Neural cell (in vitro differentiated cells): ENCODE measurements at regions not wholly inside any gene's neighbourhood (a gene's known extent, or its start where the extent isn't known, plus 50 kb on each side); places are given as distances from the start of the nearest gene placed in this dataset.

Source experiments
- H2AFZ ChIP-seq: fragments of 200-600, 300-800 bp; sonication (generic), shearing (Covaris generic); 2 replicates; pipeline ENCODE4 v1.6.0; 2014; ENCODE audit warnings: low read depth, mild to moderate bottlenecking, antibody characterized with exemption, low read length, moderate library complexity
- H3F3A ChIP-seq: fragments of 200-600 bp; shearing (Covaris generic); 2 replicates; pipeline ENCODE4 v1.6.1; 2016; ENCODE audit warnings: mild to moderate bottlenecking, moderate library complexity, mixed read lengths, antibody characterized with exemption, low read length; ENCODE audit not compliant: insufficient read depth, poor library complexity, severe bottlenecking
- H3K27ac ChIP-seq: fragments of 200-600, 300-800 bp; sonication (generic), shearing (Covaris generic); 2 replicates; pipeline ENCODE4 v1.5.1; 2014; ENCODE audit warnings: mild to moderate bottlenecking, low read length, moderate library complexity
- H3K27me3 ChIP-seq: fragments of 300-800, 200-600 bp; sonication (generic), shearing (Covaris generic); 2 replicates; pipeline ENCODE4 v1.6.0; 2014; ENCODE audit warnings: mild to moderate bottlenecking, low read depth, low read length, moderate library complexity; ENCODE audit not compliant: insufficient read depth
- H3K36me3 ChIP-seq: fragments of 300-800, 200-600 bp; sonication (generic), shearing (Covaris generic); 2 replicates; pipeline ENCODE4 v1.5.1; 2014; ENCODE audit warnings: mild to moderate bottlenecking, antibody characterized with exemption, low read length, moderate library complexity; ENCODE audit not compliant: insufficient read depth
- H3K4me2 ChIP-seq: fragments of 300-800, 200-600 bp; sonication (generic), shearing (Covaris generic); 2 replicates; pipeline ENCODE4 v1.6.0; 2014; ENCODE audit warnings: mild to moderate bottlenecking, low read length
- H3K4me3 ChIP-seq: fragments of 300-800, 200-600 bp; sonication (generic), shearing (Covaris generic); 2 replicates; pipeline ENCODE4 v1.5.1; 2014; ENCODE audit warnings: mild to moderate bottlenecking, low read length, moderate library complexity
- H3K79me2 ChIP-seq: fragments of 200-600 bp; shearing (Covaris generic); replicated peaks from 2 replicates; pipeline ENCODE4 v1.6.0; 2014; ENCODE audit warnings: mild to moderate bottlenecking, low read length, moderate library complexity; ENCODE audit not compliant: insufficient read depth
- H3K9ac ChIP-seq: fragments of 300-800, 200-600 bp; sonication (generic), shearing (Covaris generic); 2 replicates; pipeline ENCODE4 v1.6.1; 2016; ENCODE audit warnings: mild to moderate bottlenecking, low read length, mixed read lengths
- H3K9me2 ChIP-seq: fragments of 200-600 bp; shearing (Covaris generic); 2 replicates; pipeline ENCODE4 v1.6.1; 2016; ENCODE audit warnings: mild to moderate bottlenecking, low read length, mixed read lengths; ENCODE audit not compliant: insufficient read depth
- H3K9me3 ChIP-seq: fragments of 200-600, 300-800 bp; sonication (generic), shearing (Covaris generic); 2 replicates; pipeline ENCODE4 v1.6.1; 2016; ENCODE audit warnings: mild to moderate bottlenecking, mixed run types, low read length, moderate library complexity, mixed read lengths
- H4K20me1 ChIP-seq: fragments of 200-600 bp; shearing (Covaris generic); 2 replicates; pipeline ENCODE4 v1.6.1; 2016; ENCODE audit warnings: mild to moderate bottlenecking, mixed run types; ENCODE audit not compliant: insufficient read depth
- EP300 ChIP-seq: fragments of 450-650 bp; conservative IDR thresholded peaks from 2 replicates; pipeline ENCODE4 v1.6.1; 2014; ENCODE audit warnings: antibody characterized with exemption, mild to moderate bottlenecking, moderate library complexity; ENCODE audit not compliant: poor library complexity, severe bottlenecking
- EZH2 ChIP-seq: fragments of 200-600, 300-800 bp; shearing (Covaris generic), sonication (generic); IDR thresholded peaks from 2 replicates; pipeline ENCODE4 v1.6.1; 2014; ENCODE audit warnings: antibody characterized with exemption, low read length, borderline replicate concordance, mild to moderate bottlenecking; ENCODE audit not compliant: insufficient read depth, poor library complexity, severe bottlenecking
- MXI1 ChIP-seq: fragments of 450-650 bp; conservative IDR thresholded peaks from 2 replicates; pipeline ENCODE4 v1.6.1; 2014; ENCODE audit warnings: antibody characterized with exemption, mild to moderate bottlenecking; ENCODE audit not compliant: poor library complexity, severe bottlenecking
- POLR2AphosphoS5 ChIP-seq: IDR thresholded peaks from 2 replicates; pipeline ENCODE4 v1.6.1; 2012
- RAD21 ChIP-seq: fragments of 450-650 bp; conservative IDR thresholded peaks from 2 replicates; pipeline ENCODE4 v1.6.1; 2014; ENCODE audit warnings: antibody characterized with exemption, mild to moderate bottlenecking, moderate library complexity
- SMC3 ChIP-seq: fragments of 450-650 bp; conservative IDR thresholded peaks from 2 replicates; pipeline ENCODE4 v1.6.1; 2014; ENCODE audit warnings: antibody characterized with exemption, mild to moderate bottlenecking, moderate library complexity; ENCODE audit not compliant: poor library complexity
- TAF1 ChIP-seq: IDR thresholded peaks from 2 replicates; pipeline ENCODE4 v1.6.1; 2012; ENCODE audit warnings: low read depth
- TF ChIP-seq, protein P1 (sequence below): fragments of 450-650 bp; IDR thresholded peaks from 2 replicates; pipeline ENCODE4 v1.5.1; 2014; ENCODE audit warnings: antibody characterized with exemption, mild to moderate bottlenecking, moderate library complexity; ENCODE audit not compliant: poor library complexity, severe bottlenecking
- TF ChIP-seq, protein P2 (sequence below): IDR thresholded peaks from 2 replicates; pipeline ENCODE4 v1.6.1; 2012; ENCODE audit warnings: borderline replicate concordance

DNA sequence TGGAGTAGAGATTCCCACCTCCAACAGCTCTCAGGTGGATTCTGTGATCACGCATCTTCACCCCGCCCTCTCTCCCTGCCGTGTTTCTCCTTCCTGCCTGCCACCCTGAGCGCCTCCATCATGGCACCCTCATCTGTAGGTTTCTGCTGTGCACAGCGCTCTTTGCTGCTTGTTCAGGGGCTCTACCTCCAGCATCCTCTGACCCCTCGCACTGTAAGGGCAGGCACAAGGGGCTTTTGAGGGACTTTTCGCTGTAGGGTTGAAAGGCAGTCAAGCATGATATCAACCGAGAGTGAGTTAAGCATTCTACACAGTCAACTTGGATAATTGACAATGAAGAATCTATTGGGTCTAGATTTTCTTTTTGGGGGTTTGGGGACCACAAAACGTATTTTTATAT lies 99.1 kb upstream of the GREM2 start:
- TF ChIP-seq, protein P1, sequence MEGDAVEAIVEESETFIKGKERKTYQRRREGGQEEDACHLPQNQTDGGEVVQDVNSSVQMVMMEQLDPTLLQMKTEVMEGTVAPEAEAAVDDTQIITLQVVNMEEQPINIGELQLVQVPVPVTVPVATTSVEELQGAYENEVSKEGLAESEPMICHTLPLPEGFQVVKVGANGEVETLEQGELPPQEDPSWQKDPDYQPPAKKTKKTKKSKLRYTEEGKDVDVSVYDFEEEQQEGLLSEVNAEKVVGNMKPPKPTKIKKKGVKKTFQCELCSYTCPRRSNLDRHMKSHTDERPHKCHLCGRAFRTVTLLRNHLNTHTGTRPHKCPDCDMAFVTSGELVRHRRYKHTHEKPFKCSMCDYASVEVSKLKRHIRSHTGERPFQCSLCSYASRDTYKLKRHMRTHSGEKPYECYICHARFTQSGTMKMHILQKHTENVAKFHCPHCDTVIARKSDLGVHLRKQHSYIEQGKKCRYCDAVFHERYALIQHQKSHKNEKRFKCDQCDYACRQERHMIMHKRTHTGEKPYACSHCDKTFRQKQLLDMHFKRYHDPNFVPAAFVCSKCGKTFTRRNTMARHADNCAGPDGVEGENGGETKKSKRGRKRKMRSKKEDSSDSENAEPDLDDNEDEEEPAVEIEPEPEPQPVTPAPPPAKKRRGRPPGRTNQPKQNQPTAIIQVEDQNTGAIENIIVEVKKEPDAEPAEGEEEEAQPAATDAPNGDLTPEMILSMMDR: no peak
- TF ChIP-seq EP300 (no peak), RAD21 (no peak), POLR2AphosphoS5 (no peak), TAF1 (no peak), MXI1 (no peak), EZH2 (no peak), SMC3 (no peak)
- TF ChIP-seq, protein P2, sequence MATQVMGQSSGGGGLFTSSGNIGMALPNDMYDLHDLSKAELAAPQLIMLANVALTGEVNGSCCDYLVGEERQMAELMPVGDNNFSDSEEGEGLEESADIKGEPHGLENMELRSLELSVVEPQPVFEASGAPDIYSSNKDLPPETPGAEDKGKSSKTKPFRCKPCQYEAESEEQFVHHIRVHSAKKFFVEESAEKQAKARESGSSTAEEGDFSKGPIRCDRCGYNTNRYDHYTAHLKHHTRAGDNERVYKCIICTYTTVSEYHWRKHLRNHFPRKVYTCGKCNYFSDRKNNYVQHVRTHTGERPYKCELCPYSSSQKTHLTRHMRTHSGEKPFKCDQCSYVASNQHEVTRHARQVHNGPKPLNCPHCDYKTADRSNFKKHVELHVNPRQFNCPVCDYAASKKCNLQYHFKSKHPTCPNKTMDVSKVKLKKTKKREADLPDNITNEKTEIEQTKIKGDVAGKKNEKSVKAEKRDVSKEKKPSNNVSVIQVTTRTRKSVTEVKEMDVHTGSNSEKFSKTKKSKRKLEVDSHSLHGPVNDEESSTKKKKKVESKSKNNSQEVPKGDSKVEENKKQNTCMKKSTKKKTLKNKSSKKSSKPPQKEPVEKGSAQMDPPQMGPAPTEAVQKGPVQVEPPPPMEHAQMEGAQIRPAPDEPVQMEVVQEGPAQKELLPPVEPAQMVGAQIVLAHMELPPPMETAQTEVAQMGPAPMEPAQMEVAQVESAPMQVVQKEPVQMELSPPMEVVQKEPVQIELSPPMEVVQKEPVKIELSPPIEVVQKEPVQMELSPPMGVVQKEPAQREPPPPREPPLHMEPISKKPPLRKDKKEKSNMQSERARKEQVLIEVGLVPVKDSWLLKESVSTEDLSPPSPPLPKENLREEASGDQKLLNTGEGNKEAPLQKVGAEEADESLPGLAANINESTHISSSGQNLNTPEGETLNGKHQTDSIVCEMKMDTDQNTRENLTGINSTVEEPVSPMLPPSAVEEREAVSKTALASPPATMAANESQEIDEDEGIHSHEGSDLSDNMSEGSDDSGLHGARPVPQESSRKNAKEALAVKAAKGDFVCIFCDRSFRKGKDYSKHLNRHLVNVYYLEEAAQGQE: no peak
- Histone ChIP-seq H3K27ac (no peak overlapping the region), H3K9ac (no peak overlapping the region), H3K27me3 (no peaks in the 10 kb centered on the region), H3K9me3 (no peaks in the 10 kb centered on the region), H3K79me2 (no peaks in the 10 kb centered on the region), H3K9me2 (no peaks in the 10 kb centered on the region), H3F3A (no peaks in the 10 kb centered on the region), H3K4me2 (no peak overlapping the region), H3K4me3 (no peak overlapping the region), H3K36me3 (no peaks in the 10 kb centered on the region), H4K20me1 (no peaks in the 10 kb centered on the region), H2AFZ (no peak overlapping the region)

DNA sequence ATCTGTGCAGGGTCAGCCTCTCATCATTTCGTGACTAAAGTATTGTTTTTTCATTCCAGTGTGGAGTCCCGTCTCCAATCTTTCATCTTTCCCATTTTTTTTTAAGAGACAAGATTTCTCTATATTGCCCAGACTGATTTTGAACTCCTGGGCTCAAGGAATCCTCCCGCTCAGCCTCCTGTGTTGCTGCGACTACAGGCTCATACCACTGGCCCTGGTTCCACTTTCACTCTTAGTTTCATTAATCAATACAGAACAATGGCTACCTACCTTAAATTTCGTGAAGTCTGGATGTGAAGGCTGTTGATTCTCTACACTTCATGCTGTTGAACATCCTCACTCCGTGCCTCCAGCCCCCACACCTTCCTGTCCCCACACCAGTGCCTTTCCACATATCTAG lies 97.7 kb upstream of the GREM2 start:
- Histone ChIP-seq H3K36me3 (no peaks in the 10 kb centered on the region), H2AFZ (no peak overlapping the region), H3F3A (no peaks in the 10 kb centered on the region), H3K4me2 (no peak overlapping the region), H3K79me2 (no peaks in the 10 kb centered on the region), H4K20me1 (no peaks in the 10 kb centered on the region), H3K4me3 (no peak overlapping the region), H3K9ac (no peak overlapping the region), H3K9me2 (no peaks in the 10 kb centered on the region), H3K9me3 (no peaks in the 10 kb centered on the region), H3K27me3 (no peaks in the 10 kb centered on the region), H3K27ac (no peak overlapping the region)
- TF ChIP-seq EP300 (no peak), MXI1 (no peak), RAD21 (no peak)
